ENCODE measurements at regions not wholly inside any gene's neighbourhood (a gene's known extent, or its start where the extent isn't known, plus 50 kb on each side); places are given as distances from the start of the nearest gene placed in this dataset.

GRCh38 chrX:9148615-9149399 is 114.9 kb upstream of the FAM9B start:
- peak in 2 of 3 donors; percentile 3 to 4 for DNase-seq

GRCh38 chrX:9149501-9150245 is 115.7 kb upstream of the FAM9B start:
- peak; percentile 31 to 68 (median 64) for DNase-seq

GRCh38 chrX:9151772-9152307 is 117.9 kb upstream of the FAM9B start:
- DNase-seq, result peak in 2 of 3 donors; percentile 16 to 27

- DNase-seq, result peak in 1 of 3 donors; percentile 12
Measured at GRCh38 chrX:9153300-9153699, 119.4 kb upstream of the FAM9B start.

GRCh38 chrX:9158611-9159010 is 124.7 kb upstream of the FAM9B start:
- DNase-seq, result no peak

- DNase-seq, result no peak
Measured at GRCh38 chrX:9160698-9161329, 126.9 kb upstream of the FAM9B start.

GRCh38 chrX:9162698-9163097 is 128.8 kb upstream of the FAM9B start:
- no peak for DNase-seq

GRCh38 chrX:9163214-9163709 is 129.3 kb upstream of the FAM9B start:
- DNase-seq, result peak in 1 of 3 donors; percentile 7

- no peak for DNase-seq
Measured at GRCh38 chrX:9164086-9164485, 130.2 kb upstream of the FAM9B start.

GRCh38 chrX:9164533-9165426 is 130.9 kb upstream of the FAM9B start:
- no peak for DNase-seq

GRCh38 chrX:9166584-9166944 is 132.6 kb upstream of the FAM9B start:
- no peak for DNase-seq

GRCh38 chrX:9171841-9172463 is 138.0 kb upstream of the FAM9B start:
- no peak for DNase-seq

- DNase-seq, result no peak
Measured at GRCh38 chrX:9172464-9172850, 138.5 kb upstream of the FAM9B start.

GRCh38 chrX:9180623-9181022 is 146.7 kb upstream of the FAM9B start:
- DNase-seq, result no peak

- no peak for DNase-seq
Measured at GRCh38 chrX:9182041-9182440, 148.1 kb upstream of the FAM9B start.

GRCh38 chrX:9183481-9183880 is 149.6 kb upstream of the FAM9B start:
- no peak for DNase-seq

GRCh38 chrX:9184211-9184610 is 150.3 kb upstream of the FAM9B start:
- DNase-seq, result no peak

- no peak for DNase-seq
Measured at GRCh38 chrX:9188117-9188516, 154.2 kb upstream of the FAM9B start.

GRCh38 chrX:9189286-9189685 is 155.4 kb upstream of the FAM9B start:
- DNase-seq, result no peak

GRCh38 chrX:9191392-9191791 is 157.5 kb upstream of the FAM9B start:
- DNase-seq, result no peak

GRCh38 chrX:9195199-9195880 is 161.4 kb upstream of the FAM9B start:
- DNase-seq, result no peak
